ENCODE measurements at regions not wholly inside any gene's neighbourhood (a gene's known extent, or its start where the extent isn't known, plus 50 kb on each side); places are given as distances from the start of the nearest gene placed in this dataset.

DNA sequence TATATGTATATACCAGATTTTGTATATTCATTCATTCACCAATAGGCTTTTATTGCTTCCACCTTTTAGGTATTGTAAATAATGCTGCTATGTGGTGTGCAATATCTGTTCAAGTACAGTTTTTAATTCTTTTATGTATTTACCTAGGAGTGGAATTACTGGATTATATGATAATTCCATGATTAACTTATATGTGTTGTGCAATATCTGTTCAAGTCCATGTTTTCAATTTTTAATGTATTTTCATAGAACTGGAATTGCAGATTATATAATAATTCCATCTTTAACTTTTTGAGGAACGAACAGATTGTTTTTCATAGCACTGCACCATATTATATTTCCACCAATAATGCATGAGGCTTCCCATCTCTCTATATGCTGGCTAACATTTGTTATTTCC lies 50.6 kb upstream of the L3MBTL4 start:
- TF ChIP-seq CTCF (IDR thresholded peaks at IDR 0.05; ENCODE audit: insufficient read depth, low read length) (no peak), SPI1 (IDR thresholded peaks at IDR 0.05; ENCODE audit: borderline replicate concordance, low read depth) (no peak), GABPA (IDR thresholded peaks at IDR 0.05; ENCODE audit: low read depth) (no peak)
